ENCODE measurements at regions not wholly inside any gene's neighbourhood (a gene's known extent, or its start where the extent isn't known, plus 50 kb on each side); places are given as distances from the start of the nearest gene placed in this dataset.
A peak's percentile ranks its signal among the peaks of the same experiment; 100 is the strongest.

- no peak for DNase-seq
These were observed 1142.3 kb downstream of the NLGN4X start for GRCh38 chrX:5086388-5086787.

GRCh38 chrX:5084279-5084678 lies 1144.4 kb downstream of the NLGN4X start:
- no peak for DNase-seq

GRCh38 chrX:5082705-5083104 lies 1146.0 kb downstream of the NLGN4X start:
- DNase-seq = no peak

- no peak for DNase-seq
These were observed 1147.9 kb downstream of the NLGN4X start for GRCh38 chrX:5080791-5081190.

- no peak for DNase-seq
These were observed 1160.1 kb downstream of the NLGN4X start for GRCh38 chrX:5068550-5068949.

GRCh38 chrX:5057786-5058185 lies 1170.9 kb downstream of the NLGN4X start:
- no peak for DNase-seq

- DNase-seq = no peak
These were observed 1173.8 kb downstream of the NLGN4X start for GRCh38 chrX:5054852-5055251.

- peak in 35 of 56 donors; percentile 0 to 31 (median 1) for DNase-seq
These were observed 1176.7 kb downstream of the NLGN4X start for GRCh38 chrX:5051831-5052491.

GRCh38 chrX:5042563-5042962 lies 1186.1 kb downstream of the NLGN4X start:
- DNase-seq = no peak

- DNase-seq = no peak
These were observed 1196.9 kb downstream of the NLGN4X start for GRCh38 chrX:5031792-5032191.

GRCh38 chrX:5015451-5015850 lies 1213.2 kb downstream of the NLGN4X start:
- DNase-seq = no peak

GRCh38 chrX:4994855-4995254 lies 1233.8 kb downstream of the NLGN4X start:
- no peak for DNase-seq

GRCh38 chrX:4978613-4979012 lies 1250.1 kb downstream of the NLGN4X start:
- DNase-seq = no peak

- no peak for DNase-seq
These were observed 1257.0 kb downstream of the NLGN4X start for GRCh38 chrX:4971646-4972045.

GRCh38 chrX:4964112-4964511 lies 1250.7 kb upstream of the PRKX start:
- no peak for DNase-seq

GRCh38 chrX:4963432-4963831 lies 1250.0 kb upstream of the PRKX start:
- no peak for DNase-seq

GRCh38 chrX:4944767-4945166 lies 1231.3 kb upstream of the PRKX start:
- peak in 3 of 56 donors; percentile 0 to 2 (median 1) for DNase-seq

GRCh38 chrX:4936315-4936714 lies 1222.9 kb upstream of the PRKX start:
- no peak for DNase-seq

- DNase-seq = peak in 9 of 56 donors; percentile 0 to 29 (median 1)
These were observed 1222.4 kb upstream of the PRKX start for GRCh38 chrX:4935846-4936245.

GRCh38 chrX:4935401-4935800 lies 1222.0 kb upstream of the PRKX start:
- no peak for DNase-seq

GRCh38 chrX:4932790-4933189 lies 1219.3 kb upstream of the PRKX start:
- no peak for DNase-seq

- no peak for DNase-seq
These were observed 1217.0 kb upstream of the PRKX start for GRCh38 chrX:4930426-4930825.

- DNase-seq = no peak
These were observed 1212.5 kb upstream of the PRKX start for GRCh38 chrX:4925911-4926310.

- DNase-seq = no peak
These were observed 1195.9 kb upstream of the PRKX start for GRCh38 chrX:4909348-4909747.
